Gastroesophageal sphincter (tissue), 3 donors: ENCODE measurements at regions not wholly inside any gene's neighbourhood (a gene's known extent, or its start where the extent isn't known, plus 50 kb on each side); places are given as distances from the start of the nearest gene placed in this dataset.

Experiments
- EP300 ChIP-seq: sonication (generic); formaldehyde crosslinking; IDR thresholded peaks from one replicate; pipeline ENCODE4 v1.6.1; 2017; ENCODE audit warnings: antibody characterized with exemption, mild to moderate bottlenecking
- TF ChIP-seq, protein P1 (sequence below), 4 experiments: fragments of 200-600 bp in 2 of 4; fragments of 450-650 bp in 2 of 4; sonication (generic) in 1 of 4; IDR thresholded peaks; one replicate each; pipeline ENCODE4 v1.5.1; 2017 to 2019; ENCODE audit warnings: antibody characterized with exemption in 4 of 4, mild to moderate bottlenecking in 2 of 4, moderate library complexity in 2 of 4

DNA sequence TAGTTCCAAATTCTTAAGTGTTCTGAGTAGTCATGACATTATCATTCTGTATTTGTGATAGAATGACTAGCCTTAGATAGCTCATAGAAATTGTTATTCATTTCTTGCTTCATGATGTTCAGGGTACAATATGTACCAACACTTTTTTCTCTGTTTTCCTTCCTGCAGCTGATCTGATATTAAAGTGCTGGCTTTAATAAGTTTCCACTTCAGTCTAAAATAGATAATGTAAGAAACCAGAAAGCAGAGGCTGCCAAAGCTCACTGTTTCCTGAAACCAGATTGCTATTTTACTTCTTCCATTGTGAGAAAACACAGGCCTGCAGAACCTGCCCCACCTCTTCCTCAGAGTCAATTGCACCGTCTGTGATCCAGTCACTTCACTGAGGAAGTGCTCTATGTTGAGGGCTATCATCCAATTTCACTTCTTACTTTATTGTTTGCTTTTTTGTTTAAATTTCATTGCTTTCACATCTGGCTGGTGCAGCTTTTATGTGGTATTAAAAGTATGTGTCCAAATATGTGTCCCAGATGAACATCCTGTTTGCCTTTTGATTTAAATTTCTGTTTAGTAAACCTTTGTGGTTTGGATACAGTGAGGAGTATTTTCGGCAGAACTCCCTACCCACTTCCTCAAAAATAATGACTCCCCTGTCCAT lies 652.1 kb downstream of the ANKRD50 start:
- no peak for TF ChIP-seq EP300
- TF ChIP-seq, protein P1, sequence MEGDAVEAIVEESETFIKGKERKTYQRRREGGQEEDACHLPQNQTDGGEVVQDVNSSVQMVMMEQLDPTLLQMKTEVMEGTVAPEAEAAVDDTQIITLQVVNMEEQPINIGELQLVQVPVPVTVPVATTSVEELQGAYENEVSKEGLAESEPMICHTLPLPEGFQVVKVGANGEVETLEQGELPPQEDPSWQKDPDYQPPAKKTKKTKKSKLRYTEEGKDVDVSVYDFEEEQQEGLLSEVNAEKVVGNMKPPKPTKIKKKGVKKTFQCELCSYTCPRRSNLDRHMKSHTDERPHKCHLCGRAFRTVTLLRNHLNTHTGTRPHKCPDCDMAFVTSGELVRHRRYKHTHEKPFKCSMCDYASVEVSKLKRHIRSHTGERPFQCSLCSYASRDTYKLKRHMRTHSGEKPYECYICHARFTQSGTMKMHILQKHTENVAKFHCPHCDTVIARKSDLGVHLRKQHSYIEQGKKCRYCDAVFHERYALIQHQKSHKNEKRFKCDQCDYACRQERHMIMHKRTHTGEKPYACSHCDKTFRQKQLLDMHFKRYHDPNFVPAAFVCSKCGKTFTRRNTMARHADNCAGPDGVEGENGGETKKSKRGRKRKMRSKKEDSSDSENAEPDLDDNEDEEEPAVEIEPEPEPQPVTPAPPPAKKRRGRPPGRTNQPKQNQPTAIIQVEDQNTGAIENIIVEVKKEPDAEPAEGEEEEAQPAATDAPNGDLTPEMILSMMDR (IDR thresholded peaks at IDR 0.05), result no peak
